Adrenal gland (tissue), 5 donors: ENCODE measurements at regions not wholly inside any gene's neighbourhood (a gene's known extent, or its start where the extent isn't known, plus 50 kb on each side); places are given as distances from the start of the nearest gene placed in this dataset.

Experiments
- POLR2A ChIP-seq, 2 donors: fragments of 450-650 bp; IDR thresholded peaks; one replicate each; pipeline ENCODE4 v1.6.1; 2017; ENCODE audit warnings: antibody characterized with exemption in 2 of 2, mild to moderate bottlenecking in 2 of 2, moderate library complexity in 1 of 2
- TF ChIP-seq, protein P1 (sequence below), 6 experiments: fragments of 450-650 bp in 4 of 6; fragments of 200-600 bp in 2 of 6; sonication (generic) in 1 of 6; IDR thresholded peaks; 1 replicate in 5 of 6; 2 replicates in 1 of 6; pipeline versions ENCODE4 v1.5.1 to v1.8.0; 2016 to 2021; ENCODE audit warnings: antibody characterized with exemption in 6 of 6, mild to moderate bottlenecking in 2 of 6, moderate library complexity in 1 of 6
- donor health status: DM: no; HTN: no; CAD: no.

DNA sequence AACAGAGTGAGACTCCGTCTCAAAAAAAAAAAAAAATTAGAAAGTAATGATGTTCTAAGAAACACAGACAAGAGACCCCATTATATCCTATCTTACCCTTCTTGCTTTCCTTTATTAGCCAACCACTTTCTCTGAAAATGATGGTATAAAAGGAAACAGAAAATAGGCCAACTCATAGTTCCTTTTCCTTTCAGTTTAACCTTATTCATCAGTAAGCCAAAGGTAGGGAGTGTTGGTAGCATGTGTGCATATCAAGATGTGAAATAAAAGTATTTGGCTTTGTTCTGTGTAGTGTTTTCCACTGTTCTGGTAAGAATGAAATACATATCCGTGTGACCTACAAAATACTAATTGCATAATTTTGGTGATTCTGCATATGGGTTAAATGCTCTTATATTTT lies 266.6 kb downstream of the ZNF674 start:
- TF ChIP-seq POLR2A (IDR thresholded peaks at IDR 0.05), result no peak
- TF ChIP-seq, protein P1, sequence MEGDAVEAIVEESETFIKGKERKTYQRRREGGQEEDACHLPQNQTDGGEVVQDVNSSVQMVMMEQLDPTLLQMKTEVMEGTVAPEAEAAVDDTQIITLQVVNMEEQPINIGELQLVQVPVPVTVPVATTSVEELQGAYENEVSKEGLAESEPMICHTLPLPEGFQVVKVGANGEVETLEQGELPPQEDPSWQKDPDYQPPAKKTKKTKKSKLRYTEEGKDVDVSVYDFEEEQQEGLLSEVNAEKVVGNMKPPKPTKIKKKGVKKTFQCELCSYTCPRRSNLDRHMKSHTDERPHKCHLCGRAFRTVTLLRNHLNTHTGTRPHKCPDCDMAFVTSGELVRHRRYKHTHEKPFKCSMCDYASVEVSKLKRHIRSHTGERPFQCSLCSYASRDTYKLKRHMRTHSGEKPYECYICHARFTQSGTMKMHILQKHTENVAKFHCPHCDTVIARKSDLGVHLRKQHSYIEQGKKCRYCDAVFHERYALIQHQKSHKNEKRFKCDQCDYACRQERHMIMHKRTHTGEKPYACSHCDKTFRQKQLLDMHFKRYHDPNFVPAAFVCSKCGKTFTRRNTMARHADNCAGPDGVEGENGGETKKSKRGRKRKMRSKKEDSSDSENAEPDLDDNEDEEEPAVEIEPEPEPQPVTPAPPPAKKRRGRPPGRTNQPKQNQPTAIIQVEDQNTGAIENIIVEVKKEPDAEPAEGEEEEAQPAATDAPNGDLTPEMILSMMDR (IDR thresholded peaks at IDR 0.05), result no peak
